ENCODE measurements at regions not wholly inside any gene's neighbourhood (a gene's known extent, or its start where the extent isn't known, plus 50 kb on each side); places are given as distances from the start of the nearest gene placed in this dataset.

- no peak for DNase-seq
- CTCF ChIA-PET, result interaction anchor here (0.6 to 1.2 kb wide), 2 partner anchors 16 to 1340 kb away, joined by 3 read pairs; no protein-coding TSS in a partner anchor
- peaks cover 30% of the 10 kb centered on the region; the same call in 1 of the 2 replicates for H3K27me3 ChIP-seq (ENCODE audit: insufficient read depth)
- 41% methylated on average over 3 of the region's 3 CpGs for WGBS (ENCODE audit: low lambda C conversion rate)
- no peak overlapping the region for H3K9ac ChIP-seq
- H4K20me1 ChIP-seq (ENCODE audit: insufficient read depth), result no peaks in the 10 kb centered on the region
- H3K4me3 ChIP-seq (ENCODE audit: low read depth in 2 of 2, low read length in 1 of 2), result no peak overlapping the region
- no peak overlapping the region for H3K27ac ChIP-seq (ENCODE audit: low read depth in 2 of 2, low read length in 1 of 2)
- POLR2A ChIA-PET, result no interaction called here
- H3K36me3 ChIP-seq (replicated peaks in 1 of 2; ENCODE audit: control insufficient read depth in 1 of 2, insufficient read depth in 2 of 2, low read length in 1 of 2), result no peaks in the 10 kb centered on the region
- no peak for TF ChIP-seq NFIC (IDR thresholded peaks at IDR 0.05; ENCODE audit: borderline replicate concordance)
- TF ChIP-seq NRF1 (IDR thresholded peaks at IDR 0.05; ENCODE audit: low read depth, low read length), result no peak
- no peak for TF ChIP-seq RFX5 (IDR thresholded peaks at IDR 0.05; ENCODE audit: low read length)
- TF ChIP-seq, protein P1, sequence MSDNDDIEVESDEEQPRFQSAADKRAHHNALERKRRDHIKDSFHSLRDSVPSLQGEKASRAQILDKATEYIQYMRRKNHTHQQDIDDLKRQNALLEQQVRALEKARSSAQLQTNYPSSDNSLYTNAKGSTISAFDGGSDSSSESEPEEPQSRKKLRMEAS (IDR thresholded peaks at IDR 0.05; ENCODE audit: low read depth), result no peak
- TF ChIP-seq EP300 (IDR thresholded peaks at IDR 0.05; ENCODE audit: borderline replicate concordance in 1 of 2, low read depth in 1 of 2, low read length in 1 of 2), result no peak
- TF ChIP-seq USF2 (IDR thresholded peaks at IDR 0.05; ENCODE audit: borderline replicate concordance, low read depth, low read length), result no peak
- no peak for TF ChIP-seq PBX3 (IDR thresholded peaks at IDR 0.05)
- TF ChIP-seq ELF1 (IDR thresholded peaks at IDR 0.05), result no peak
- TF ChIP-seq TEAD4 (IDR thresholded peaks at IDR 0.05; ENCODE audit: borderline replicate concordance, insufficient read depth), result no peak
- TF ChIP-seq FOXM1 (IDR thresholded peaks at IDR 0.05; ENCODE audit: low read depth), result no peak
- no peak for TF ChIP-seq RCOR1 (IDR thresholded peaks at IDR 0.05; ENCODE audit: low read length)
- no peak for TF ChIP-seq GABPA (IDR thresholded peaks at IDR 0.05; ENCODE audit: low read depth)
- TF ChIP-seq SIN3A (IDR thresholded peaks at IDR 0.05; ENCODE audit: borderline replicate concordance, low read depth, low read length), result no peak
- TF ChIP-seq RXRA (IDR thresholded peaks at IDR 0.05; ENCODE audit: borderline replicate concordance, low read depth), result no peak
- no peak for TF ChIP-seq GATA2 (CRISPR knock-in tag; IDR thresholded peaks at IDR 0.05)
- no peaks in the 10 kb centered on the region for H3K79me2 ChIP-seq (ENCODE audit: insufficient read depth)
- H3K9me2 ChIP-seq, result no peaks in the 10 kb centered on the region
- H3F3A ChIP-seq (replicated peaks; ENCODE audit: insufficient read depth), result no peaks in the 10 kb centered on the region
- H3K4me2 ChIP-seq, result no peak overlapping the region
- no peaks in the 10 kb centered on the region for H3K4me1 ChIP-seq (ENCODE audit: control insufficient read depth in 1 of 2, insufficient read depth in 2 of 2, low read depth in 1 of 2, low read length in 1 of 2)
- no peaks in the 10 kb centered on the region for H3K9me3 ChIP-seq
- H2AFZ ChIP-seq (ENCODE audit: low read depth), result no peak overlapping the region
Measured at GRCh38 chr7:19427944-19428343, 280.9 kb downstream of the POLR1F start.

- no peaks in the 10 kb centered on the region for H3K9me3 ChIP-seq
- no peak overlapping the region for H3K4me3 ChIP-seq (ENCODE audit: low read depth in 2 of 2, low read length in 1 of 2)
- H3K79me2 ChIP-seq (ENCODE audit: insufficient read depth), result no peaks in the 10 kb centered on the region
- no peaks in the 10 kb centered on the region for H4K20me1 ChIP-seq (ENCODE audit: insufficient read depth)
- H3K4me2 ChIP-seq, result no peak overlapping the region
- no peaks in the 10 kb centered on the region for H3F3A ChIP-seq (replicated peaks; ENCODE audit: insufficient read depth)
- H3K4me1 ChIP-seq (ENCODE audit: control insufficient read depth in 1 of 2, insufficient read depth in 2 of 2, low read depth in 1 of 2, low read length in 1 of 2), result no peaks in the 10 kb centered on the region
- WGBS (ENCODE audit: low lambda C conversion rate), result 13% methylated on average over 1 of the region's 1 CpG
- H2AFZ ChIP-seq (ENCODE audit: low read depth), result no peak overlapping the region
- no peaks in the 10 kb centered on the region for H3K36me3 ChIP-seq (replicated peaks in 1 of 2; ENCODE audit: control insufficient read depth in 1 of 2, insufficient read depth in 2 of 2, low read length in 1 of 2)
- POLR2A ChIA-PET, result no interaction called here
- no peak for DNase-seq
- no peak overlapping the region for H3K9ac ChIP-seq
- CTCF ChIA-PET, result interaction anchor here (1.2 to 1.3 kb wide), 2 partner anchors 15 to 1832 kb away, joined by 3 read pairs; no protein-coding TSS in a partner anchor
- no peak overlapping the region for H3K27ac ChIP-seq (ENCODE audit: low read depth in 2 of 2, low read length in 1 of 2)
- no peaks in the 10 kb centered on the region for H3K9me2 ChIP-seq
- peaks cover 51% of the 10 kb centered on the region; the same call in 1 of the 2 replicates for H3K27me3 ChIP-seq (ENCODE audit: insufficient read depth)
- no peak for TF ChIP-seq CHD2 (IDR thresholded peaks at IDR 0.05; ENCODE audit: low read length, partially characterized antibody)
- TF ChIP-seq SMC3 (IDR thresholded peaks at IDR 0.05; ENCODE audit: low read depth, low read length), result no peak
- TF ChIP-seq JUND (IDR thresholded peaks at IDR 0.05), result no peak
- TF ChIP-seq RCOR1 (IDR thresholded peaks at IDR 0.05; ENCODE audit: low read length), result no peak
- no peak for TF ChIP-seq FOXJ3 (CRISPR knock-in tag; IDR thresholded peaks at IDR 0.05)
- no peak for TF ChIP-seq ZBTB33 (IDR thresholded peaks at IDR 0.05; ENCODE audit: borderline replicate concordance, low read depth)
- no peak for TF ChIP-seq GABPA (IDR thresholded peaks at IDR 0.05; ENCODE audit: low read depth)
- TF ChIP-seq RFX5 (IDR thresholded peaks at IDR 0.05; ENCODE audit: low read length), result no peak
- TF ChIP-seq TAF1 (IDR thresholded peaks at IDR 0.05; ENCODE audit: borderline replicate concordance, low read depth, low read length), result no peak
- no peak for TF ChIP-seq RAD21 (IDR thresholded peaks at IDR 0.05; ENCODE audit: low read length)
- TF ChIP-seq TCF12 (IDR thresholded peaks at IDR 0.05), result no peak
- TF ChIP-seq FOXM1 (IDR thresholded peaks at IDR 0.05; ENCODE audit: low read depth), result no peak
- no peak for TF ChIP-seq FOSL2 (IDR thresholded peaks at IDR 0.05; ENCODE audit: borderline replicate concordance, low read depth)
- TF ChIP-seq MEF2A (IDR thresholded peaks at IDR 0.05; ENCODE audit: borderline replicate concordance, low read depth), result no peak
- TF ChIP-seq EZH2phosphoT487 (IDR thresholded peaks at IDR 0.05; ENCODE audit: borderline replicate concordance, low read depth), result no peak
- no peak for TF ChIP-seq TEAD4 (IDR thresholded peaks at IDR 0.05; ENCODE audit: borderline replicate concordance, insufficient read depth)
Measured at GRCh38 chr7:19421861-19422260, 276.6 kb upstream of the FERD3L start.
